Naive B cell (primary cell): ENCODE measurements at regions not wholly inside any gene's neighbourhood (a gene's known extent, or its start where the extent isn't known, plus 50 kb on each side); places are given as distances from the start of the nearest gene placed in this dataset.

Experiments used
- ATAC-seq, 2 donors: fragments of 150-1000 bp; cut with Tn5 transposase; 2 replicates each; pipeline ENCODE4 v1.10.0; 2021; ENCODE audit warnings: low read depth in 2 of 2, mild to moderate bottlenecking in 2 of 2, moderate library complexity in 2 of 2
- DNase-seq: peaks from one replicate; pipeline ENCODE4 v3.0.0; 2022
- H3K27ac Mint-ChIP-seq, 6 donors: one replicate each; pipeline ENCODE4 v1.8.0; 2020 to 2022; ENCODE audit warnings: mild to moderate bottlenecking in 6 of 6, mixed read lengths in 6 of 6, moderate library complexity in 5 of 6, inconsistent platforms in 2 of 6
- H3K27me3 Mint-ChIP-seq, 3 donors: one replicate each; pipeline ENCODE4 v1.8.0; 2021 to 2022; ENCODE audit warnings: mixed read lengths in 3 of 3, mild to moderate bottlenecking in 1 of 3
- H3K36me3 Mint-ChIP-seq, 2 donors: one replicate each; pipeline ENCODE4 v1.8.0; 2020 to 2022; ENCODE audit warnings: mixed read lengths in 2 of 2, inconsistent platforms in 1 of 2, mild to moderate bottlenecking in 1 of 2
- H3K4me1 Mint-ChIP-seq, 3 donors: one replicate each; pipeline ENCODE4 v1.8.0; 2020 to 2022; ENCODE audit warnings: mixed read lengths in 3 of 3, inconsistent platforms in 1 of 3, mild to moderate bottlenecking in 1 of 3, moderate library complexity in 1 of 3
- H3K4me3 Mint-ChIP-seq, 8 donors: one replicate each; pipeline ENCODE4 v1.8.0; 2020 to 2022; ENCODE audit warnings: mild to moderate bottlenecking in 8 of 8, mixed read lengths in 8 of 8, moderate library complexity in 8 of 8, inconsistent platforms in 2 of 8
- H3K9me3 Mint-ChIP-seq, 7 donors: one replicate each; pipeline ENCODE4 v1.8.0; 2020 to 2022; ENCODE audit warnings: mixed read lengths in 7 of 7, mild to moderate bottlenecking in 5 of 7, inconsistent platforms in 2 of 7, moderate library complexity in 1 of 7

DNA sequence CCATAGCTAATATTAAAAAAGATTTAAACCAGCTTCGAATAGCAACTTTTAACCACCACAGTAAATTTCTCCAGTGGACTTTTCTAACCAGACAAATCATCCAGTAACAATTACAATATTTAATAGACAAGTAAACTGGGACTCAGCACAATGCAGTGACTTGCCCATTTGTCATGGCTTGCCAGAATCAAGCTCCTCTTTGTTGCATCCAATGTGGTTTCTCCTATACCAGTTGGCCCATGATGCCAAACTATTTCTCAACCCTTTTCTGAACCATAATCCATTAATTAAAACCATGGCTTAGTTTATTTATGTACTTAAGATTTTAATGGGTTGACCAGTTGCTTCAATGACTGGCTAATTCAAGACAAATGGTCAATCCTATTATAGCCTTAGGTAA is 64.4 kb downstream of the DIO2 start:
- ATAC-seq (no peak), DNase-seq (no peak)
- no peaks in the 10 kb centered on the region for H3K27me3 Mint-ChIP-seq
- no peak overlapping the region for H3K4me3 Mint-ChIP-seq
- H3K4me1 Mint-ChIP-seq: no peaks in the 10 kb centered on the region
- H3K9me3 Mint-ChIP-seq: peaks cover 0 to 13% (median 3%) of the 10 kb centered on the region in 7 donors
- no peak overlapping the region for H3K27ac Mint-ChIP-seq
- H3K36me3 Mint-ChIP-seq: no peaks in the 10 kb centered on the region

- Mint-ChIP-seq H3K27ac (no peak overlapping the region), H3K4me1 (no peaks in the 10 kb centered on the region), H3K4me3 (no peak overlapping the region), H3K36me3 (peaks cover 0 to 8% of the 10 kb centered on the region in 2 donors), H3K9me3 (peaks cover 14 to 56% (median 26%) of the 10 kb centered on the region in 7 donors), H3K27me3 (no peaks in the 10 kb centered on the region)
- DNase-seq: peak; percentile 6
- no peak for ATAC-seq
These were observed 74.9 kb downstream of the DIO2 start for GRCh38 chr14:80136358-80136757.

DNA sequence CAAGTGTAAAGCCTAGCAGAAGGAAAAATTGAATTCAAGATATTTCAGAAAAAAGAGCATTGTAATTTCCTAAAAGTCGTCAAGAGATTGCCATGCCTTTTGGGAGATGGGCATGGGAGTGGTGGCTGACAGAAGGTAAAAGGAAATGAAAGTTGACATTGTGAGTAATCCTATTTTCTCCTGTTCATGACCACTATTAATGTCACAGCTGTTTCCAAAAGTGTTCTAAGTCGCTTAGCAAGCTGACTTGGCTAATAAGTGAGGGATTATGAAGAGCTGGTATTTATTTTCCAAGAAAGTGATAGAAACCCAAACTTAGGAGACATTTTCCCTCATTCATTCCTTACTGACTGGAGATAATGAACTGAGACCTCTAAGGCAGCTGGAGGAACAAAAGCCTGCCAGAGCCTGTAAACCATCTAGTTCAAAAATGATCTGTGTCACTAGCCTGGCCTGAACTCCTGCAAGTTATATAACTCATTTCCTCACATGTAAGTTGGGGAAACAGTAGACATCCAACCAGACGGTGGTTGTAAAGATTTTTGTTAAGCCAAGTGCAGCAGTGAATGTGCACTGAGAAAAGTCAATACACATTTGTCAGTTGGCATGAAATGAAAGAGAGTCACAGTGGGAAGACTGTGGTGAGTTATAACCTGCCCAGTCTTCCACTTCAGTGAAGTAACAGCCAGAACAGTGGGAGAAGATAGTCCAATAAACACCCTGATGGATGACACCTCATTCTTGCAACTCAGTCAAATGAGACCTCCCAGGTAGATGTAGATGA is 75.8 kb downstream of the DIO2 start:
- H3K9me3 Mint-ChIP-seq: peaks cover 14 to 52% (median 23%) of the 10 kb centered on the region in 7 donors
- peaks cover 0 to 8% of the 10 kb centered on the region in 2 donors for H3K36me3 Mint-ChIP-seq
- H3K4me1 Mint-ChIP-seq: no peaks in the 10 kb centered on the region
- ATAC-seq (no peak), DNase-seq (no peak)
- H3K4me3 Mint-ChIP-seq: no peak overlapping the region
- no peaks in the 10 kb centered on the region for H3K27me3 Mint-ChIP-seq
- H3K27ac Mint-ChIP-seq: no peak overlapping the region

GRCh38 chr14:80134321-80134720 is 77.0 kb downstream of the DIO2 start:
- Mint-ChIP-seq H3K27ac (no peak overlapping the region), H3K27me3 (no peaks in the 10 kb centered on the region), H3K36me3 (peaks cover 0 to 8% of the 10 kb centered on the region in 2 donors), H3K9me3 (peaks cover 13 to 49% (median 23%) of the 10 kb centered on the region in 7 donors), H3K4me3 (no peak overlapping the region), H3K4me1 (no peaks in the 10 kb centered on the region)
- no peak for DNase-seq
- no peak for ATAC-seq

DNA sequence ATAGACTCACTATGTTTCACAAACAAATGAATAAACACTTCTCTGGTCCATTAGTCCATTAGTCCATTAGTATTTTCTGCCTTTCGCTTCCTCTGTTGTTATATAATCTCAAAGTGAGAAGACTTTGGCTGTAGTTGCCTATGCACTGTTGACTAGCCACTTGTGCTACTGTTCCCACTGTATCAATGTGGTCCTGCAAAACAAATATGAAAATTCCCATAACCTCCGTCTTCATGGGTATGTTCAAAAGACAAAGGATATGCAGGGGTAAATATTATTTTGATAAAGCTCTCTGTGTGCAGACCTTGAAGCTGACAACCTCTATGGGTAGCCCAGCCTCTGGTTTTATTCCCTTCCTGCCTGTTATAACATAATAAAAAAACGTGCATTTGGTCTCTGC is 77.8 kb downstream of the DIO2 start:
- ATAC-seq: no peak
- no peaks in the 10 kb centered on the region for H3K27me3 Mint-ChIP-seq
- H3K9me3 Mint-ChIP-seq: peaks cover 13 to 47% (median 23%) of the 10 kb centered on the region in 7 donors

GRCh38 chr14:80127466-80127865 is 83.8 kb downstream of the DIO2 start:
- H3K4me3 Mint-ChIP-seq: no peak overlapping the region
- no peaks in the 10 kb centered on the region for H3K36me3 Mint-ChIP-seq
- H3K9me3 Mint-ChIP-seq: peaks cover 0 to 15% (median 6%) of the 10 kb centered on the region in 7 donors
- H3K4me1 Mint-ChIP-seq: no peaks in the 10 kb centered on the region
- no peaks in the 10 kb centered on the region for H3K27me3 Mint-ChIP-seq
- H3K27ac Mint-ChIP-seq: no peak overlapping the region
- ATAC-seq (no peak), DNase-seq (no peak)

More for the DNA sequence above, 77.8 kb downstream of the DIO2 start:
- H3K27ac Mint-ChIP-seq: no peak overlapping the region
- H3K36me3 Mint-ChIP-seq: peaks cover 0 to 8% of the 10 kb centered on the region in 2 donors
- no peak for DNase-seq
- H3K4me3 Mint-ChIP-seq: no peak overlapping the region
- H3K4me1 Mint-ChIP-seq: no peaks in the 10 kb centered on the region

GRCh38 chr14:80124794-80125193 is 86.5 kb downstream of the DIO2 start:
- Mint-ChIP-seq H3K9me3 (peaks cover 0 to 21% (median 10%) of the 10 kb centered on the region in 7 donors), H3K4me3 (no peak overlapping the region), H3K4me1 (no peaks in the 10 kb centered on the region), H3K36me3 (no peaks in the 10 kb centered on the region), H3K27me3 (no peaks in the 10 kb centered on the region), H3K27ac (no peak overlapping the region)
- DNase-seq: no peak
- ATAC-seq: no peak

GRCh38 chr14:80117876-80118275 is 93.4 kb downstream of the DIO2 start:
- DNase-seq (no peak), ATAC-seq (no peak)
- no peak overlapping the region for H3K4me3 Mint-ChIP-seq
- H3K4me1 Mint-ChIP-seq: no peaks in the 10 kb centered on the region
- H3K27ac Mint-ChIP-seq: no peak overlapping the region
- no peaks in the 10 kb centered on the region for H3K27me3 Mint-ChIP-seq
- H3K9me3 Mint-ChIP-seq: peaks cover 0 to 21% (median 6%) of the 10 kb centered on the region in 7 donors
- H3K36me3 Mint-ChIP-seq: no peaks in the 10 kb centered on the region

DNA sequence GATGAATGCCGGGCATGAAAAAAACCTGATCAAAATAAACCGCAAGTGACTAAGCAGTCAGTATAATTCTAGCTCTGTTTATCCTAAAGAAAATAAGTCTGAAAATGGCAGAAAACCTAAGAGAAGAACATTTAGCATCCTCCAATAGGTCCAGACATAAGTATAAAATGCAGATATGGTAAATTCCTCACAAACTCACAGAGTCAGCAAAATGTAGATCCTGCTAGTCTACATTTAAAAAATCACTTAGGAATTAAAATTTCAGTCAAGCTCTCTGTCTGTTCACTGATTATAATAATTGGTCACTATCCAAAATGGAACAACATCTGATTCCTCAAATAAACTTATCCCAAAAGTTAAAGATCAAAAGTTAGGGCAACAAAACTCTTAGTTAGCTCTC is 95.1 kb downstream of the DIO2 start:
- Mint-ChIP-seq H3K27ac (no peak overlapping the region), H3K9me3 (peaks cover 0 to 8% (median 2%) of the 10 kb centered on the region in 7 donors), H3K36me3 (no peaks in the 10 kb centered on the region), H3K4me3 (no peak overlapping the region), H3K4me1 (no peaks in the 10 kb centered on the region), H3K27me3 (no peaks in the 10 kb centered on the region)
- ATAC-seq (no peak), DNase-seq (no peak)

DNA sequence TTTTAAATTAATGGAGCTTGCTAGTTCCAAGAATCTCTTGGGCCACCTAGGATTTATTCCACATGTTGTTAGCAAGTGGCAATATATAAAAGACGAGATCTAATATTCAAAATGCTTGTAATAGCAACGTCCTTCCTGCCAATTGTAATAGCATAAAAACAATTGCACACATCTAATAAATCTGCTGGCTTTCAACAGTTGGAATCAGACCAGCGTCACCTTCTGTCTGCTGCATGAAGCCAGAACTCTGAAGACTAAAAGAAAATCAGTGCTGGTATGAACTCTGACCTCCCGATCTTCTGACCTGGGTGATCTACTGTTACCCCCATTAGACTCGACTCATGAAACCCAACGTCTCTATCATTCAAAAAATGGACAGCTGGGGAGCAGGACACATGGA is 100.6 kb downstream of the DIO2 start:
- Mint-ChIP-seq H3K27ac (no peak overlapping the region), H3K9me3 (peaks cover 0 to 5% (median 2%) of the 10 kb centered on the region in 7 donors), H3K27me3 (no peaks in the 10 kb centered on the region), H3K4me3 (no peak overlapping the region), H3K4me1 (no peaks in the 10 kb centered on the region), H3K36me3 (no peaks in the 10 kb centered on the region)
- no peak for ATAC-seq
- DNase-seq: no peak

DNA sequence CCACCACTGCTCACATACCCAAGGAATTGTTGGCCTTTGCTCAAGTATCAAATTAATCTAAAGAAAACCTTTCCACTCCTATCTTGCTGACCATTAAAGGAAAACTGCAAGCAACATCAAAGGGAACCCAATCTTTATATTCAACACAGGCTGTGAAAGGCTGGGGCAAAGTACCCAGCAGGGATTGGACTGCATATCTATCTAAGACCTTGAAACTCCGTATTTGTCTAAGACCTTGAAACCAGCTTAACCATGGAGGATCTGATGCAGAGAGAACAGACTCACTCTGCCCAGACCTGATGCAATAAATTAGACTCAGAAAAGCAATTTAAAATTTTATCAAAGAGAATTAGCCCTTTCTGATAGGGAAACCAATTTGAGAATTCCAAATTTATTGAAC is 102.2 kb downstream of the DIO2 start:
- no peak for DNase-seq
- no peak overlapping the region for H3K4me3 Mint-ChIP-seq
- no peak overlapping the region for H3K27ac Mint-ChIP-seq
- no peaks in the 10 kb centered on the region for H3K36me3 Mint-ChIP-seq
- H3K4me1 Mint-ChIP-seq: no peaks in the 10 kb centered on the region
- peaks cover 0 to 3% (median 0%) of the 10 kb centered on the region in 7 donors for H3K9me3 Mint-ChIP-seq
- no peak for ATAC-seq
- H3K27me3 Mint-ChIP-seq: no peaks in the 10 kb centered on the region

GRCh38 chr14:80108430-80108829 is 102.9 kb downstream of the DIO2 start:
- peaks cover 0 to 3% (median 0%) of the 10 kb centered on the region in 7 donors for H3K9me3 Mint-ChIP-seq
- H3K4me1 Mint-ChIP-seq: no peaks in the 10 kb centered on the region
- ATAC-seq: no peak

GRCh38 chr14:80105488-80105994 is 105.8 kb downstream of the DIO2 start:
- ATAC-seq: no peak
- H3K36me3 Mint-ChIP-seq: no peaks in the 10 kb centered on the region
- H3K4me3 Mint-ChIP-seq: no peak overlapping the region
- H3K27ac Mint-ChIP-seq: no peak overlapping the region
- no peaks in the 10 kb centered on the region for H3K27me3 Mint-ChIP-seq
- DNase-seq: no peak
- H3K9me3 Mint-ChIP-seq: peaks cover 0 to 3% (median 0%) of the 10 kb centered on the region in 7 donors
- H3K4me1 Mint-ChIP-seq: no peaks in the 10 kb centered on the region

More at GRCh38 chr14:80108430-80108829, 102.9 kb downstream of the DIO2 start:
- no peak overlapping the region for H3K27ac Mint-ChIP-seq
- H3K36me3 Mint-ChIP-seq: no peaks in the 10 kb centered on the region
- no peaks in the 10 kb centered on the region for H3K27me3 Mint-ChIP-seq
- DNase-seq: no peak
- H3K4me3 Mint-ChIP-seq: no peak overlapping the region

DNA sequence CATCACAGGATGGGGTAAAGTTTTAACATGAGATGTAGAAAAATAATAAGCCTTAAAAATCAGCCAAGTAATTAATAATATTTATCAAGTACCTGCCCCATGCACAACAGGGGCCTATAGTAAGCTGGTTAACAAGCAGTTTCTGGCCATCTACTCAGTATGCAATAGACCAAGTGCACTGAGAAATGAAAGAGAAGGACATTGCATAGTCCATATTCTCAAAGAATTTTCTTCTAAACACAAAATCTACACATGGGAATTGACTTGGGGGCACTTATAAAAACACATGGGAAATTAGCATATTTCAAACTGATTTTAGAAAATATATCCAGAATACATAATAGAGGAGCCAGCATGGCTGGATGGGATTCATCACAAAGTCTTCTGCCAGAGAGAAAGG is 109.5 kb downstream of the DIO2 start:
- H3K4me3 Mint-ChIP-seq: no peak overlapping the region
- peaks cover 0 to 2% (median 1%) of the 10 kb centered on the region in 7 donors for H3K9me3 Mint-ChIP-seq
- H3K27me3 Mint-ChIP-seq: no peaks in the 10 kb centered on the region
- DNase-seq (no peak), ATAC-seq (no peak)
- no peaks in the 10 kb centered on the region for H3K4me1 Mint-ChIP-seq
- no peak overlapping the region for H3K27ac Mint-ChIP-seq
- no peaks in the 10 kb centered on the region for H3K36me3 Mint-ChIP-seq
